ENCODE measurements at regions not wholly inside any gene's neighbourhood (a gene's known extent, or its start where the extent isn't known, plus 50 kb on each side); places are given as distances from the start of the nearest gene placed in this dataset.

GRCh38 chr20:29741594-29741893 is 1515.9 kb upstream of the DEFB115 start:
- no peak overlapping the region for H2BK120ac ChIP-seq (ENCODE audit: low read depth, low read length, poor library complexity, severe bottlenecking)
- H4K91ac ChIP-seq (ENCODE audit: insufficient read length, low read depth, low read length), result no peak overlapping the region
- no peak for DNase-seq
- no peaks in the 10 kb centered on the region for H3K79me2 ChIP-seq (ENCODE audit: insufficient read depth, low read length)
- no peak overlapping the region for H3K9ac ChIP-seq (ENCODE audit: extremely low read depth, insufficient read length, low read length)
- no peak overlapping the region for H2AK5ac ChIP-seq (ENCODE audit: insufficient read length, low read length)
- Mint-ChIP-seq H3K27me3 (ENCODE audit: low read depth) (peaks cover 4% of the 10 kb centered on the region; the same call in 1 of the 2 replicates), H3K27ac (no peak overlapping the region), H3K36me3 (ENCODE audit: insufficient read depth in 1 of 3, low read depth in 3 of 3) (peaks cover 7 to 14% (median 14%) of the 10 kb centered on the region in 3 experiments; a peak in 6 of 7 replicates), H3K4me1 (no peaks in the 10 kb centered on the region), H3K4me3 (no peak overlapping the region), H3K9me3 (peaks cover 76 to 94% of the 10 kb centered on the region in 2 experiments)
- H3K4me2 ChIP-seq (ENCODE audit: insufficient read depth, insufficient read length, low read length), result no peak overlapping the region
- no peak overlapping the region for H4K5ac ChIP-seq (ENCODE audit: insufficient read length, low read depth, low read length)
- no peak overlapping the region for H3K4ac ChIP-seq (ENCODE audit: low read depth, low read length)
- no peak overlapping the region for H2AFZ ChIP-seq (ENCODE audit: low read length)
- H2BK5ac ChIP-seq (ENCODE audit: insufficient read length, low read length), result no peak overlapping the region
- TF ChIP-seq CTCF (conservative IDR thresholded peaks at IDR 0.05), result no peak
- no peak overlapping the region for H3T11ph ChIP-seq (ENCODE audit: low read length)
- peaks cover 31% of the 10 kb centered on the region for H3K9me3 ChIP-seq (ENCODE audit: control insufficient read depth, low read depth, low read length)
- H3K23ac ChIP-seq (ENCODE audit: insufficient read length, low read depth, low read length), result no peak overlapping the region
- no peaks in the 10 kb centered on the region for H3K27me3 ChIP-seq (ENCODE audit: insufficient read depth, low read length)
- WGBS (ENCODE audit: extremely low coverage, insufficient read length, low lambda C conversion rate), result no CpG with 5 or more reads among the region's 13 CpGs
- H2BK15ac ChIP-seq (ENCODE audit: low read depth, low read length), result no peak overlapping the region
- H3K79me1 ChIP-seq (ENCODE audit: insufficient read depth, low read depth, low read length, poor library complexity, severe bottlenecking), result no peaks in the 10 kb centered on the region
- H3K27ac ChIP-seq (ENCODE audit: insufficient read length, low read depth, low read length), result no peak overlapping the region
- H4K8ac ChIP-seq (replicated peaks; ENCODE audit: insufficient read length, low read depth, low read length), result no peak overlapping the region
- no peak overlapping the region for H2BK20ac ChIP-seq (ENCODE audit: low read depth, low read length, poor library complexity, severe bottlenecking)
- H3K4me1 ChIP-seq (ENCODE audit: insufficient read depth, low read length), result no peaks in the 10 kb centered on the region
- H3K14ac ChIP-seq (ENCODE audit: insufficient read depth, low read length), result no peak overlapping the region
- no peak overlapping the region for H3K18ac ChIP-seq (ENCODE audit: insufficient read length, low read depth, low read length)
- no peak overlapping the region for H2BK12ac ChIP-seq (ENCODE audit: insufficient read length, low read depth, low read length)
- no peak overlapping the region for H3K56ac ChIP-seq (ENCODE audit: insufficient read length, low read depth, low read length)
- H3K23me2 ChIP-seq (ENCODE audit: insufficient read length, low read depth, low read length, poor library complexity, severe bottlenecking), result no peaks in the 10 kb centered on the region
- H4K20me1 ChIP-seq (ENCODE audit: control insufficient read depth, insufficient read depth, insufficient read length), result no peaks in the 10 kb centered on the region

All from H9 (cell line).